Effector memory CD4-positive, alpha-beta T cell (primary cell): ENCODE measurements at regions not wholly inside any gene's neighbourhood (a gene's known extent, or its start where the extent isn't known, plus 50 kb on each side); places are given as distances from the start of the nearest gene placed in this dataset.

ENCODE experiments used
- DNase-seq, 3 donors: peaks; one replicate each; pipeline ENCODE4 v3.0.0-alpha.2; 2020
- H3K27ac ChIP-seq: 2 replicates; pipeline ENCODE4 v1.7.0; 2013; ENCODE audit warnings: mild to moderate bottlenecking, low read length, moderate library complexity; ENCODE audit not compliant: insufficient read depth, poor library complexity, severe bottlenecking
- H3K27me3 ChIP-seq: replicated peaks from 2 replicates; pipeline ENCODE4 v1.7.0; 2013; ENCODE audit warnings: mild to moderate bottlenecking, low read length; ENCODE audit not compliant: insufficient read depth, control insufficient read depth, poor library complexity, severe bottlenecking
- H3K36me3 ChIP-seq: 2 replicates; pipeline ENCODE4 v1.7.0; 2013; ENCODE audit warnings: mild to moderate bottlenecking, low read length, moderate library complexity; ENCODE audit not compliant: control insufficient read depth, insufficient read depth
- H3K4me1 ChIP-seq: 2 replicates; pipeline ENCODE4 v1.7.0; 2013; ENCODE audit warnings: low read length, mild to moderate bottlenecking; ENCODE audit not compliant: control insufficient read depth, insufficient read depth, poor library complexity, severe bottlenecking
- H3K4me3 ChIP-seq: 2 replicates; pipeline ENCODE4 v1.7.0; 2013; ENCODE audit warnings: low read length, low read depth, mild to moderate bottlenecking; ENCODE audit not compliant: insufficient read depth, poor library complexity, severe bottlenecking
- H3K9me3 ChIP-seq: 2 replicates; pipeline ENCODE4 v1.7.0; 2013; ENCODE audit warnings: mild to moderate bottlenecking, low read length, moderate library complexity; ENCODE audit not compliant: control insufficient read depth

DNA sequence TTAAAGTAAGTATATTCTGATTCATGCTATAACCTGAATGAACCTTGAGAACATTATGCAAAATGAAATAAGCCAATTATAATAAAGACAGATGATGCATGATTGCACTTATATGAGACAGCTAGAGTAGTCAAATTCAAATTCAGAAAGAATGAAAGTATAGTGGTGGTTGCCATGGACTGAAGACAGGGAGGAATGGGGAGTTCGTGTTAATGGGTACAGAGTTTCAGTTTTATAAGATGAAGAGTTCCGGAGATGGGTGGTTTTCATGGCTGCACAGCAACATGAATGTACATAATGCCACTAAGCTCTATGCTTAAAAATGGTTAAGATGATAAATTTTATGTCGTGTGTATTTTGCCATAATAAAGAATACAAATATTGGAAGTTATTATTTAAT is 751.2 kb downstream of the TSN start:
- Histone ChIP-seq H3K9me3 (no peaks in the 10 kb centered on the region), H3K27ac (no peak overlapping the region), H3K36me3 (no peaks in the 10 kb centered on the region), H3K27me3 (no peaks in the 10 kb centered on the region), H3K4me1 (no peaks in the 10 kb centered on the region), H3K4me3 (no peak overlapping the region)
- DNase-seq, result no peak

DNA sequence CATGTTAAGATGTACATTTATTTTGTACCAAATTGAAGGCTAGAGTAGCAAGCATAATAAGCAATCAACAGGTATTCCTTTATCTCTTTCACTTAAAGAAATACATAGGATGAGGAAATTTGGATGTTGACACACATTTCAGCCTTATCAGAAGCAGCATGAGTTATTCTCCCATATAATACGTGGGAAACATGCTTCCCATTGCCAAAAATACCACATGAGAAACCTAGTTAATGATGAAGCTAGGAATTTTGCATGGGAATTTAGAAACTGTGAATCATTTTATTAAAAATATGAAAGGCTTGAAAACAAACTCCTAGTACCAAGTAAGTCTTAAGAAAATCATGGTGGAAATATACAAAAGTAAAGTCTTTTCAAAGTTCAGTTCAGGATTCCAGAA is 751.8 kb downstream of the TSN start:
- Histone ChIP-seq H3K4me3 (no peak overlapping the region), H3K36me3 (no peaks in the 10 kb centered on the region), H3K9me3 (no peaks in the 10 kb centered on the region), H3K27ac (no peak overlapping the region), H3K27me3 (no peaks in the 10 kb centered on the region), H3K4me1 (no peaks in the 10 kb centered on the region)
- no peak for DNase-seq

DNA sequence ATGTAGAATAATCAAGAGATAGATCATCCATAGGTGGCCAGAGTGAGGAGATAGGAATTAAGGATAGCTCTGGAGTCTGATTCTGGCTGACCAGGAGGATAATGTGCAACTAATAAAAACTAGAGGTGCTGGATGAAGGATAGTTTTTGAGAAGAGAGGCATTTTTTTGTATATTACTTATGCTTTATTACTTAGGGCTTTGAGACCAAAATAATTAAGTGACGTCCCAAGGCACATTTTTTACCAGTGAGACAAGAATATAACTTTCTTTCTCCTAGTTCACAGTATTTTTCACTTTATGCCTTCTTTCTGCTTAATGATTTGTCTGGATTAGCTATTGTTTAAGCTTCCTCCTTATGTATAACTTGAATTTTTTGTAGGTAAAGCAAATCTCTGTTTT is 756.6 kb downstream of the TSN start:
- Histone ChIP-seq H3K4me1 (no peaks in the 10 kb centered on the region), H3K27me3 (no peaks in the 10 kb centered on the region), H3K27ac (no peak overlapping the region), H3K36me3 (no peaks in the 10 kb centered on the region), H3K9me3 (no peaks in the 10 kb centered on the region), H3K4me3 (no peak overlapping the region)
- DNase-seq, result no peak

DNA sequence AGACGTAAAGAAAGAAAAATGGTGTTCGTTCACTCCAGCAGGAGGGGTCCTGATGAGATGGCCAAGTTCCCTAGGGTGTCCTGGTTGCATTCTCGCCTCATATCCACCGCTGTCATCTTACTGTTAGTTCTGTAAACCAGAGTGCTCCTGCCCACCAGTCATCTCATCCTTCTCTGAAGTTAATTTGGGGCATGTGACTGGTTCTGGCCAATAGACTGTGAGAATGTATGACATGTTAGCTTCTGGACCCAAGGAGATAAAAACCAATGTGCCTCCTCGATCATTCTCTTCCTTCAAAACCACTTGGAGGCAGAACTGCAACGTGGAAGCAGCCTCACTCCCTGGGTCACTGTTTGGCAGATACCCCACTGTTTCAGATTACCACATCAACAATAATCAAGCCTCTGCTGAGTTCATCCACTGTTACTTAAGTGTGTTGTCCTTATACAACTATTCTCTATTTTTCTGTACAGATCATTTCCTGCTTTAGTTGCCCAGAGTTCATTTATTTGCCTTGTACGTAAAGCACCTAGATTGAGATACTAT is 759.1 kb downstream of the TSN start:
- Histone ChIP-seq H3K9me3 (no peaks in the 10 kb centered on the region), H3K36me3 (no peaks in the 10 kb centered on the region), H3K4me3 (no peak overlapping the region), H3K27ac (no peak overlapping the region), H3K4me1 (no peaks in the 10 kb centered on the region), H3K27me3 (no peaks in the 10 kb centered on the region)
- DNase-seq, result no peak

DNA sequence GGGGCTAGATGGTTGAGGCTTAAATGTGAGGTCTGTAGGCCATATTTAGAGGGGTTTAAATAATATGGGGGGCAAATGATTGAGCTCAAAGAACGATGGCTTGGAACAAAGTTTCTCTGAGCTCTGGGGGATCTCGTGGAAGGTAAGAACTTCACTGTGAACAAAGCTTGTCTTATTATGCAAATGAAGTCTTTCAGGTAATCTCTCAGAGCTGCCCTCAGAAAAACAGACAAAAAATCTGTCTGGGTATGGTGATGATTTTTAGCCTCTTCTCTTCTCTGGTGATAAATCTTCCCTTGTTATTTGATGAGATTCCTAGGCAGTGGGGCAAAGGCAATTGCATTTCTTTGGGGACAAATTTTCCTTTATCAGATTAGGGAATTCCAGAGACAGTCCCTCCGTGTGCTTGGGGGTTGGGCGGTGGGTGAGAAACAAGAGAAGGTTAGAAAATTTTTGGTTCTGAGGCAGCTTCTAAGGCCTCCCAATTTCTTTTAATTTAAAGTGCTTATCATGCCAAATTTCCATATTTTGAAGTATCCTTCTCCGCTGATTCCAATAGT is 760.4 kb downstream of the TSN start:
- Histone ChIP-seq H3K36me3 (no peaks in the 10 kb centered on the region), H3K27ac (no peak overlapping the region)
- no peak for DNase-seq

DNA sequence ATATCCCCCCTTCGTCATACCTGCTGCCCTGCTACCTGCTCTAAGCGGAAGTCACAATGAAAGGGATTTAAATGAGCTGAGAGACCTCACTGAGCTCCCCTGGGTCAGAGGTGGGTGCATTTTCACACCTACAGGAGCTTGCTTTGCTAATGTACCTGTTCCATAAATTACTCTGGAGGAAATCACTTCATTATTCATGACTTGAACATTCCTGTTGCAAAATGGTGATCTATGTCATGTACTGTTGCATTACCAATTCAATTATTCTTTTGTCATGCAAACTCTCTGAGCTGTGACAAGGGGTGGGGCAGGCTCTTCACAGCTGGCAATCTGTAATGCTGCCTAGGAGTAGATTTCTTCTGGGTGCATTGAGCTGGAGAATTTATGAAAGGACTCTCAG is 761.3 kb downstream of the TSN start:
- Histone ChIP-seq H3K27ac (no peak overlapping the region), H3K4me3 (no peak overlapping the region), H3K36me3 (no peaks in the 10 kb centered on the region), H3K9me3 (no peaks in the 10 kb centered on the region), H3K27me3 (no peaks in the 10 kb centered on the region), H3K4me1 (no peaks in the 10 kb centered on the region)
- no peak for DNase-seq

More for the DNA sequence above, 760.4 kb downstream of the TSN start:
- H3K9me3 ChIP-seq, result no peaks in the 10 kb centered on the region
- no peaks in the 10 kb centered on the region for H3K4me1 ChIP-seq
- no peaks in the 10 kb centered on the region for H3K27me3 ChIP-seq
- no peak overlapping the region for H3K4me3 ChIP-seq

DNA sequence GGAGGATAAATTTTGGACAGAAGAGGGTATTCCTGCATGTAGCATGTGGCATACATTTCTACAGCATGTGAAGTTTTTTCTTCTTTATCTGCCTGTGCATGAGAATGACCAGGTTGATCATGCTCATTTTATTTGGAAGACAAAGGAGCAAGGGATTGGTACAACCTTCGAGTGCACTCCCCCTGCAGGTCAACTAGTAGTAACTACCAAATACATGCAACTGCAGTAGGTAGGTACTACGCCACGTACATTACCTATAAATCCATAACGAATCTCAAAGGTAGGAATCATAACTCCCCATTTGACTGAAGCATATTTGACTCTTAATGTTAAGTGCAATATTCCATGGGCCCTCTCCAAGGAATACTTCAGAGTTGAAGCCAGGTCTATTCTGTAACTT is 763.9 kb downstream of the TSN start:
- Histone ChIP-seq H3K27ac (no peak overlapping the region), H3K4me3 (no peak overlapping the region)
- DNase-seq, result no peak

DNA sequence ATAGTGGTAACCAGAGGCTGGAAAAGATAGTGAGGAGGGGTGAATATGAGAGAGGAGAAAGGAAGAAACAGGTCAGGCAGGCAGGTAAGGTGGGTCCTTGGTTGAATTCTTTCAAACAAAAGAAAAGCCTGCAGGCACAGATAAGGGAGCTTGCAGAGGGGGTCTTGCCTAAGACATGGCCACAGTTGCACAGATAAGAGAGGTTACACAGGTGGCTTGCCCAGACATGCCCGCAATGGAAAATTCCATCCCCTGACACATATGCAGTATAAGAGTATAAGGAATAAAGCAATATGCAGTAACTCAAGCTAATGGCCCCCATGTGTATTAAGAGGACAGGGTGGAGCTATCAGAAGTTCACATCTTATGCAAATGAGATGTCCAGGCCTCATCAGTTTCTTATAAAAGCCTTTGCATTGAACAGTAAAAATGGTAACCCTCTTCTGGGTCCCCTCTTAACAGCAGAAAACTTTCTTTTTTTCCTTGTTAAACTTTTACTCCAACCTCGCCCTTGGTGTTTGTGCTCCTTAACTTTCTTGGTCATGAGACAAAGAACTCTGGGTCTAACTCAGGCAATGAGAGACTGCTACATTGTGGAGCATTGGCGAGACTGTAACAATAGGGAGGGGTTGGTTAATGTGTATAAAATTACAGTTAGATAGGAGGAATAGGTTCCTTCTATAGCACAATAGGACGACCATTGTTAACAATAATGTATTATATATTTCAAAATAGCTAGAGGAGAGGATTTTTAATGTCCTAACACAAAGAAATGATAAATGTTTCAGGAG is 764.6 kb downstream of the TSN start:
- Histone ChIP-seq H3K4me3 (no peak overlapping the region), H3K36me3 (no peaks in the 10 kb centered on the region), H3K27me3 (no peaks in the 10 kb centered on the region), H3K9me3 (no peaks in the 10 kb centered on the region), H3K4me1 (no peaks in the 10 kb centered on the region), H3K27ac (no peak overlapping the region)
- no peak for DNase-seq

More for the DNA sequence above, 763.9 kb downstream of the TSN start:
- no peaks in the 10 kb centered on the region for H3K36me3 ChIP-seq
- no peaks in the 10 kb centered on the region for H3K9me3 ChIP-seq
- H3K27me3 ChIP-seq, result no peaks in the 10 kb centered on the region
- no peaks in the 10 kb centered on the region for H3K4me1 ChIP-seq

DNA sequence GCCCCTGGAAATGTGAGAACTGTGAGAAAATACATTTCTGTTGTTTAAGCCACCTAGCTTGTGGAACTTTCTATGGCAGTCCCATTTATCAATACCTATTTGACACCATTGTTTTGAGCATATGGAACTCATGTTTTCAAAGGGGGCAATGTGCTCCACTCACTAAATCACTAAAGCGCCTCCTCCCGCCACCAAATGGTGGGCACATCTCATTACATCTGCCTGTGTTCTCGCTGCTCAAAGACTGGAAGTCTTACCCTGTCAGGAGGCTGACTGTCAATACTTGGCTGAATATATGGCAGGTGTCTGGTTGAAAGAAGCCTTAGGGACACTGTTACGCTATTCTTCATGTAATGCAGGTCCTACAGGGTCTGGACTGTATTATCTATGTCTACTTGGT is 767.7 kb downstream of the TSN start:
- Histone ChIP-seq H3K4me1 (no peaks in the 10 kb centered on the region), H3K27me3 (no peaks in the 10 kb centered on the region), H3K27ac (no peak overlapping the region), H3K9me3 (no peaks in the 10 kb centered on the region), H3K4me3 (no peak overlapping the region), H3K36me3 (no peaks in the 10 kb centered on the region)
- DNase-seq, result no peak

DNA sequence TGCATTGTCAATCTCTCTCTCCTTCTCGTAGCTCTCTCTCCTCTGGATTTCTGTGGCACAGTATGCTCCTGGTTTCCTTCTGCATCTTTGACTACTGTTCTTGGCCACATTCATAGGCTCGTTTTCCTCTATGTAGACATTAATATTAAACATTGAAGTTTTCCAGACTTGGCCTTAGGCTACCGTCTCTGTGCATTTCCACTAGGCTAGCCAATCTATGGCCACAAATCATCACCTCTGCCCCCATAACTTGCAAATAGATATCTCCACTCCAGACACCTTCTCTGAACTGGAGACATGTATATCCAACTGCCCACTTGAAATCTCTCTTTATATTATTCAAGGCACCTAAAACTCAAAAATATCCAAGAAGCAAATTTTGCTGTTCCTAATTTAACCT is 768.5 kb downstream of the TSN start:
- no peak overlapping the region for H3K4me3 ChIP-seq
- H3K27me3 ChIP-seq, result no peaks in the 10 kb centered on the region
- no peaks in the 10 kb centered on the region for H3K9me3 ChIP-seq
- H3K36me3 ChIP-seq, result no peaks in the 10 kb centered on the region
- H3K27ac ChIP-seq, result no peak overlapping the region
- no peaks in the 10 kb centered on the region for H3K4me1 ChIP-seq
- DNase-seq, result no peak
